Liver (tissue), 8 donors: ENCODE measurements at regions not wholly inside any gene's neighbourhood (a gene's known extent, or its start where the extent isn't known, plus 50 kb on each side); places are given as distances from the start of the nearest gene placed in this dataset.

Experiments
- DNase-seq: peaks from one replicate; pipeline ENCODE4 v3.0.0-alpha.2; 2017; ENCODE audit warnings: low spot score
- H3K27ac ChIP-seq, 2 donors: one replicate each; pipeline ENCODE4 v1.7.0; 2013; ENCODE audit warnings: inconsistent platforms in 2 of 2, low read length in 2 of 2, control low read depth in 1 of 2, low read depth in 1 of 2, mild to moderate bottlenecking in 1 of 2
- H3K27me3 ChIP-seq, 4 donors: one replicate each; pipeline versions ENCODE4 v1.6.1 to v1.7.0; 2013; ENCODE audit warnings: low read length in 3 of 4, inconsistent platforms in 1 of 4, mild to moderate bottlenecking in 1 of 4, moderate library complexity in 1 of 4; ENCODE audit not compliant: control insufficient read depth in 4 of 4, insufficient read depth in 4 of 4
- H3K36me3 ChIP-seq, 4 donors: one replicate each; pipeline versions ENCODE4 v1.6.1 to v1.7.0; 2013; ENCODE audit warnings: low read length in 3 of 4, mild to moderate bottlenecking in 3 of 4, low read depth in 1 of 4, moderate library complexity in 1 of 4; ENCODE audit not compliant: control insufficient read depth in 4 of 4, insufficient read depth in 3 of 4
- H3K4me1 ChIP-seq, 4 donors: one replicate each; pipeline versions ENCODE4 v1.6.1 to v1.7.0; 2013; ENCODE audit warnings: low read length in 3 of 4, mild to moderate bottlenecking in 3 of 4, moderate library complexity in 1 of 4; ENCODE audit not compliant: control insufficient read depth in 4 of 4, insufficient read depth in 4 of 4
- H3K4me3 ChIP-seq, 3 donors: one replicate each; pipeline versions ENCODE4 v1.6.1 to v1.7.0; 2013; ENCODE audit warnings: low read length in 3 of 3, control low read depth in 1 of 3, low read depth in 1 of 3, mild to moderate bottlenecking in 1 of 3
- H3K9ac ChIP-seq, 2 donors: one replicate each; pipeline ENCODE4 v1.7.0; 2013; ENCODE audit warnings: low read length in 2 of 2, mild to moderate bottlenecking in 2 of 2, moderate library complexity in 2 of 2, control low read depth in 1 of 2, low read depth in 1 of 2
- H3K9me3 ChIP-seq, 4 donors: one replicate each; pipeline versions ENCODE4 v1.6.1 to v1.7.0; 2013; ENCODE audit warnings: low read length in 3 of 4; ENCODE audit not compliant: control insufficient read depth in 4 of 4
- FOXA1 ChIP-seq: IDR thresholded peaks from 2 replicates; pipeline ENCODE4 v1.6.1; 2016; ENCODE audit warnings: antibody characterized with exemption
- FOXA2 ChIP-seq: IDR thresholded peaks from 2 replicates; pipeline ENCODE4 v1.6.1; 2016; ENCODE audit warnings: antibody characterized with exemption
- GABPA ChIP-seq, 2 donors: IDR thresholded peaks in 1 of 2; conservative IDR thresholded peaks in 1 of 2; 2 replicates each; pipeline ENCODE4 v1.6.1; 2016; ENCODE audit warnings: antibody characterized with exemption in 2 of 2, mild to moderate bottlenecking in 1 of 2, moderate library complexity in 1 of 2
- HNF4A ChIP-seq, 2 donors: conservative IDR thresholded peaks; 2 replicates each; pipeline ENCODE4 v1.6.1; 2016; ENCODE audit warnings: antibody characterized with exemption in 2 of 2, mild to moderate bottlenecking in 2 of 2
- HNF4G ChIP-seq: IDR thresholded peaks from 2 replicates; pipeline ENCODE4 v1.6.1; 2016; ENCODE audit warnings: antibody characterized with exemption
- NR2F2 ChIP-seq: IDR thresholded peaks from 2 replicates; pipeline ENCODE4 v1.6.1; 2016; ENCODE audit warnings: antibody characterized with exemption
- RAD21 ChIP-seq, 2 donors: IDR thresholded peaks; 2 replicates each; pipeline ENCODE4 v1.6.1; 2016; ENCODE audit warnings: antibody characterized with exemption in 2 of 2, mild to moderate bottlenecking in 2 of 2
- RXRA ChIP-seq, 2 donors: IDR thresholded peaks; 2 replicates each; pipeline ENCODE4 v1.6.1; 2017 to 2018; ENCODE audit warnings: antibody characterized with exemption in 2 of 2, mild to moderate bottlenecking in 1 of 2
- SP1 ChIP-seq: IDR thresholded peaks from 2 replicates; pipeline ENCODE4 v1.6.1; 2018; ENCODE audit warnings: antibody characterized with exemption, mild to moderate bottlenecking
- TAF1 ChIP-seq: conservative IDR thresholded peaks from 2 replicates; pipeline ENCODE4 v1.6.1; 2016; ENCODE audit warnings: antibody characterized with exemption, mild to moderate bottlenecking
- YY1 ChIP-seq: IDR thresholded peaks from 2 replicates; pipeline ENCODE4 v1.6.1; 2016; ENCODE audit warnings: antibody characterized with exemption, mild to moderate bottlenecking
- WGBS: extraction: QIAGEN DNeasy Blood & Tissue Kit; methylation state at CpG from one replicate; pipeline ENCODE4 v1.1.7; 2013; 5-methylcytosine and 5-hydroxymethylcytosine counted together
- TF ChIP-seq, protein P1 (sequence below): IDR thresholded peaks from 2 replicates; pipeline ENCODE4 v1.6.1; 2016; ENCODE audit warnings: antibody characterized with exemption
- TF ChIP-seq, protein P2 (sequence below): IDR thresholded peaks from 2 replicates; pipeline ENCODE4 v1.6.1; 2016; ENCODE audit warnings: antibody characterized with exemption, mild to moderate bottlenecking
- TF ChIP-seq, protein P3 (sequence below): IDR thresholded peaks from 2 replicates; pipeline ENCODE4 v1.6.1; 2016; ENCODE audit warnings: antibody characterized with exemption
- TF ChIP-seq, protein P4 (sequence below): fragments of 150-350 bp; IDR thresholded peaks from 2 replicates; pipeline ENCODE4 v1.5.1; 2017; ENCODE audit warnings: improper control_type of control experiment, low read depth, low read length; ENCODE audit not compliant: missing input control
- donor health status: healthy.
- donor health status: healthy.
- donor health status: healthy.
- donor health status: healthy.
- donor health status: healthy.

DNA sequence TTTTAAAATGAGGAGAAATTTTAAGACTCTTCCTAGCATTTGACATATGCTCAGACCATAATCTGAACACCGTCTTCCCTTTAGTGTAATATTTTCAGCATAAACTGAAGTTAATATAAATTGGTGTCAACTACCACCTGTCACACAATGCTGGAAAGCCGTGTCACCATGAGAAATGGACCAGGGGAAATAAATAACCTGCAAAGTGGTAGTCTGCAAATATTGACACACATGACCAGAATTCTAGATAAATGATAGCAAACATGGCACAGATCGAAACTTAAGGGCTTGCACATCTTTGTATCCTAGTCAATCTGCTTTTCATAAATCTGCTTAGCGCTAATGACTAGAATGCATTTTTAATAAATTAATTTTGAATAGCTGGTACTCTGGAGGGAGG, 191.9 kb downstream of the CD83 start:
- no peak overlapping the region for H3K4me3 ChIP-seq
- H3K27me3 ChIP-seq, result no peaks in the 10 kb centered on the region
- no peaks in the 10 kb centered on the region for H3K9me3 ChIP-seq
- TF ChIP-seq RAD21 (IDR thresholded peaks at IDR 0.05) (peak in 1 of 2 donors; percentile 20), RXRA (IDR thresholded peaks at IDR 0.05) (peak in 1 of 2 donors; percentile 61), HNF4G (no peak), FOXA1 (peak; percentile 59), HNF4A (conservative IDR thresholded peaks at IDR 0.05) (peak in 1 of 2 donors; percentile 44), FOXA2 (peak; percentile 77), YY1 (peak; percentile 48)
- TF ChIP-seq, protein P1, sequence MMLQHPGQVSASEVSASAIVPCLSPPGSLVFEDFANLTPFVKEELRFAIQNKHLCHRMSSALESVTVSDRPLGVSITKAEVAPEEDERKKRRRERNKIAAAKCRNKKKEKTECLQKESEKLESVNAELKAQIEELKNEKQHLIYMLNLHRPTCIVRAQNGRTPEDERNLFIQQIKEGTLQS, result no peak
- no peak for DNase-seq
- no peak overlapping the region for H3K27ac ChIP-seq
- H3K4me1 ChIP-seq, result peaks cover 9 to 24% (median 19%) of the 10 kb centered on the region in 4 donors
- no peak overlapping the region for H3K9ac ChIP-seq
- H3K36me3 ChIP-seq, result no peaks in the 10 kb centered on the region
- 34% methylated on average over 4 of the region's 4 CpGs for WGBS

DNA sequence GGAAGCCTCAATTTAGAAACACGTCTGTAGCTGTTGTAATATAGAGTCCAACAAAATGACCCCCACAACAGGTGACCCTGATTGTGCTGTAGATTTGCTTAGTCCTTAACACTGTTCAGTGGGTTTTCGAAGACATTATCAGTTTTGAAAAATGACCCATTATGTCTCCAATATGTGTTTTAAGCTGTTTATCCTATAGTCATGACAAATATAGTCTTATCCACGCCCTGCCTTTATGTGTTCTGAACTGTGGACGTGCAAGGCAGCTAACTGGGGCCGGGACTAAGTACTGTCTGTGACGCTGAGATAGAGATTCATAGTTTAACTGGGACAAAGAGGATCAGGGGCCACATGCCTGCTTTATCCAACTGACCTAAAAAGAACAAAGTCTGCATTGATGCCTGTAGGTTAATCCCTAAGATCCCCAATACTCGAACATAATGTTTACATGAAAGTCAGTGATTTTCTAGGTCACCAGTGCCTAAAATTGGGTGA, 192.4 kb downstream of the CD83 start:
- no peak overlapping the region for H3K27ac ChIP-seq
- H3K9ac ChIP-seq, result no peak overlapping the region
- 49% methylated on average over 7 of the region's 7 CpGs for WGBS
- H3K4me3 ChIP-seq, result no peak overlapping the region
- H3K36me3 ChIP-seq, result no peaks in the 10 kb centered on the region
- no peaks in the 10 kb centered on the region for H3K9me3 ChIP-seq
- TF ChIP-seq FOXA1 (no peak), GABPA (IDR thresholded peaks at IDR 0.05 in 1 of 2, conservative IDR thresholded peaks at IDR 0.05 in 1 of 2) (no peak), RXRA (IDR thresholded peaks at IDR 0.05) (no peak), SP1 (no peak)
- TF ChIP-seq, protein P2, sequence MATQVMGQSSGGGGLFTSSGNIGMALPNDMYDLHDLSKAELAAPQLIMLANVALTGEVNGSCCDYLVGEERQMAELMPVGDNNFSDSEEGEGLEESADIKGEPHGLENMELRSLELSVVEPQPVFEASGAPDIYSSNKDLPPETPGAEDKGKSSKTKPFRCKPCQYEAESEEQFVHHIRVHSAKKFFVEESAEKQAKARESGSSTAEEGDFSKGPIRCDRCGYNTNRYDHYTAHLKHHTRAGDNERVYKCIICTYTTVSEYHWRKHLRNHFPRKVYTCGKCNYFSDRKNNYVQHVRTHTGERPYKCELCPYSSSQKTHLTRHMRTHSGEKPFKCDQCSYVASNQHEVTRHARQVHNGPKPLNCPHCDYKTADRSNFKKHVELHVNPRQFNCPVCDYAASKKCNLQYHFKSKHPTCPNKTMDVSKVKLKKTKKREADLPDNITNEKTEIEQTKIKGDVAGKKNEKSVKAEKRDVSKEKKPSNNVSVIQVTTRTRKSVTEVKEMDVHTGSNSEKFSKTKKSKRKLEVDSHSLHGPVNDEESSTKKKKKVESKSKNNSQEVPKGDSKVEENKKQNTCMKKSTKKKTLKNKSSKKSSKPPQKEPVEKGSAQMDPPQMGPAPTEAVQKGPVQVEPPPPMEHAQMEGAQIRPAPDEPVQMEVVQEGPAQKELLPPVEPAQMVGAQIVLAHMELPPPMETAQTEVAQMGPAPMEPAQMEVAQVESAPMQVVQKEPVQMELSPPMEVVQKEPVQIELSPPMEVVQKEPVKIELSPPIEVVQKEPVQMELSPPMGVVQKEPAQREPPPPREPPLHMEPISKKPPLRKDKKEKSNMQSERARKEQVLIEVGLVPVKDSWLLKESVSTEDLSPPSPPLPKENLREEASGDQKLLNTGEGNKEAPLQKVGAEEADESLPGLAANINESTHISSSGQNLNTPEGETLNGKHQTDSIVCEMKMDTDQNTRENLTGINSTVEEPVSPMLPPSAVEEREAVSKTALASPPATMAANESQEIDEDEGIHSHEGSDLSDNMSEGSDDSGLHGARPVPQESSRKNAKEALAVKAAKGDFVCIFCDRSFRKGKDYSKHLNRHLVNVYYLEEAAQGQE, result no peak
- no peak for DNase-seq
- H3K27me3 ChIP-seq, result no peaks in the 10 kb centered on the region
- H3K4me1 ChIP-seq, result peaks cover 9 to 24% (median 19%) of the 10 kb centered on the region in 4 donors

DNA sequence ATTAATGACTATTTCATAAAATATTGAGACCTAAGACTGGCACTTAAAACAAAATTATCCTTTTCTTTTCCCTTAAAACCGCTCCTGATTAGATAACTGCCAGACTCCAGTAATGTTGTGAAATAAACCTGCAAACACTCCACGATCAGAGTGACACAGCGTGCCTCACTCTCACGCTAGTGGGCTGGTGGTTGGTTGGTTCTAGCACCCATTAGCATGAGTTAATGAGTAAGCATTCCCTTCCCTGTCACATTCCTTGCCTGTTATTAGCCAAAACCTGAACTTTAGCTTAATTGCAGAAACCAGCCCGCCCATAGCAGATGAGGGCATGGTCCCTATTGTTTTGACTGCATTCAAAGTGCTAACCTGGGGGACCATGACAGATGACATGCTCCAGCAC, 193.4 kb downstream of the CD83 start:
- no peak for DNase-seq
- Histone ChIP-seq H3K9me3 (no peaks in the 10 kb centered on the region), H3K4me3 (no peak overlapping the region), H3K27ac (peak overlapping the region; percentile 36 to 67), H3K36me3 (no peaks in the 10 kb centered on the region), H3K4me1 (peaks cover 9 to 24% (median 19%) of the 10 kb centered on the region in 4 donors), H3K27me3 (no peaks in the 10 kb centered on the region), H3K9ac (no peak overlapping the region)
- WGBS, result 37% methylated on average over 5 of the region's 5 CpGs
- no peak for TF ChIP-seq TAF1
- TF ChIP-seq, protein P3, sequence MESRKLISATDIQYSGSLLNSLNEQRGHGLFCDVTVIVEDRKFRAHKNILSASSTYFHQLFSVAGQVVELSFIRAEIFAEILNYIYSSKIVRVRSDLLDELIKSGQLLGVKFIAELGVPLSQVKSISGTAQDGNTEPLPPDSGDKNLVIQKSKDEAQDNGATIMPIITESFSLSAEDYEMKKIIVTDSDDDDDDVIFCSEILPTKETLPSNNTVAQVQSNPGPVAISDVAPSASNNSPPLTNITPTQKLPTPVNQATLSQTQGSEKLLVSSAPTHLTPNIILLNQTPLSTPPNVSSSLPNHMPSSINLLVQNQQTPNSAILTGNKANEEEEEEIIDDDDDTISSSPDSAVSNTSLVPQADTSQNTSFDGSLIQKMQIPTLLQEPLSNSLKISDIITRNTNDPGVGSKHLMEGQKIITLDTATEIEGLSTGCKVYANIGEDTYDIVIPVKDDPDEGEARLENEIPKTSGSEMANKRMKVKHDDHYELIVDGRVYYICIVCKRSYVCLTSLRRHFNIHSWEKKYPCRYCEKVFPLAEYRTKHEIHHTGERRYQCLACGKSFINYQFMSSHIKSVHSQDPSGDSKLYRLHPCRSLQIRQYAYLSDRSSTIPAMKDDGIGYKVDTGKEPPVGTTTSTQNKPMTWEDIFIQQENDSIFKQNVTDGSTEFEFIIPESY, result peak; percentile 45
- TF ChIP-seq GABPA (IDR thresholded peaks at IDR 0.05 in 1 of 2, conservative IDR thresholded peaks at IDR 0.05 in 1 of 2), result no peak
- TF ChIP-seq, protein P4, sequence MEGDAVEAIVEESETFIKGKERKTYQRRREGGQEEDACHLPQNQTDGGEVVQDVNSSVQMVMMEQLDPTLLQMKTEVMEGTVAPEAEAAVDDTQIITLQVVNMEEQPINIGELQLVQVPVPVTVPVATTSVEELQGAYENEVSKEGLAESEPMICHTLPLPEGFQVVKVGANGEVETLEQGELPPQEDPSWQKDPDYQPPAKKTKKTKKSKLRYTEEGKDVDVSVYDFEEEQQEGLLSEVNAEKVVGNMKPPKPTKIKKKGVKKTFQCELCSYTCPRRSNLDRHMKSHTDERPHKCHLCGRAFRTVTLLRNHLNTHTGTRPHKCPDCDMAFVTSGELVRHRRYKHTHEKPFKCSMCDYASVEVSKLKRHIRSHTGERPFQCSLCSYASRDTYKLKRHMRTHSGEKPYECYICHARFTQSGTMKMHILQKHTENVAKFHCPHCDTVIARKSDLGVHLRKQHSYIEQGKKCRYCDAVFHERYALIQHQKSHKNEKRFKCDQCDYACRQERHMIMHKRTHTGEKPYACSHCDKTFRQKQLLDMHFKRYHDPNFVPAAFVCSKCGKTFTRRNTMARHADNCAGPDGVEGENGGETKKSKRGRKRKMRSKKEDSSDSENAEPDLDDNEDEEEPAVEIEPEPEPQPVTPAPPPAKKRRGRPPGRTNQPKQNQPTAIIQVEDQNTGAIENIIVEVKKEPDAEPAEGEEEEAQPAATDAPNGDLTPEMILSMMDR, result no peak
- peak; percentile 58 for TF ChIP-seq FOXA2
- TF ChIP-seq, protein P1, result no peak
- TF ChIP-seq HNF4G, result no peak
- TF ChIP-seq NR2F2, result no peak
- peak; percentile 45 to 86 for TF ChIP-seq RXRA (IDR thresholded peaks at IDR 0.05)
- peak; percentile 59 for TF ChIP-seq SP1
- TF ChIP-seq, protein P2, result peak; percentile 52
